ENCODE measurements at regions not wholly inside any gene's neighbourhood (a gene's known extent, or its start where the extent isn't known, plus 50 kb on each side); places are given as distances from the start of the nearest gene placed in this dataset.

DNA sequence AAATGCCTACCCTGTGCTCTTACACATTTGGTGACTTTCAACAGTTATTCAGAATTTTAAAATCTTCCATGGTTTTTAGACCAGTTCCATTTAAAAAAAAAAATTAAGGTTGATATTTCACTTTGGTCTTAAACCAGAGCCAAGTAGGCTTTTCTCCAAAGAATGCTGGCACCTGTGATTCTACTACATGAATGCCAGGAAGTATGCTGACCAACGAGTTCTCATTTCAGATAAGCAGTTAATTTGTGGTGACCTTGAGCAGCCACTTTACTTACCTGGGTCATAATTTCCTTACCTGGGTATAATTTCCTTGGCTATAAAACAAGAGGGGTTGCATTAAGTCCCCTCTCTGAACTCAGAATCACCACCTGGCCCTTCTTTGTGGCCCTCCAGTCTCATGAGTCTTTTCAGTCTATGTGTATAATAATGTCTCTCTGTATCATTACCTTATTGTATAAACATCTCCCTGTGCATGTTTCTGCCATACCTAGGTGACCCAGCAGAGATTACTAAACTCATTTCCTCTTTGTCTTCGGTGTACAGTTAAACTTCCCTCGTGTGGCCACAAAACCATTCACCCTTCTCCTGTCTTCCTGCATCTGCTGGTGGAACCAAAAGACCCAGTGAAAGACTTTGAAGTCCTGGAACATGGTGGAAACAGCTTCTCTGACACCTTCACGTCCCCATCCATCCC lies 139.1 kb upstream of the DPT start:
- Histone ChIP-seq H3K27me3 (ENCODE audit: control insufficient read depth, insufficient read depth, low read length) (no peaks in the 10 kb centered on the region), H3K36me3 (replicated peaks; ENCODE audit: control insufficient read depth, insufficient read depth, low read length) (no peaks in the 10 kb centered on the region), H3K4me3 (ENCODE audit: insufficient read depth, low read depth, low read length) (no peak overlapping the region)
- no peak for DNase-seq

DNA sequence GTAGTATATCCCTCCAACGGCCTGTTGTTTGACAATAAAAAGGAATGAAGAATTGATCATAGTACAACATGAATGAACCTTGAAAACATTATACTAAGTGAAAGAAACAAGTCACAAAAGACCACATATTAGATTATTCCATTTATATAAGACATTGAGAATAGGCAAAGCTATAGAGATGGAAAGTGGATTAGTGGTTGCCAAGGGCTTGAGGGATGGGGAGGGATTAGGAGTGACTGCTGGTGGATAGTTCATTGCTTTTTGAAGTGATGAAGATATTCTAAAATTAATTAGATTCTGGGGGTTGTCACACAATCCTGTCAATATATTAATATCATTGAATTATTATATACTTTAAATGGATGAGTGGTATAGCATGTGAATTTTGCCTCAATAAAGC lies 142.5 kb upstream of the DPT start:
- no peak for DNase-seq
- no peaks in the 10 kb centered on the region for H3K27me3 ChIP-seq (ENCODE audit: control insufficient read depth, insufficient read depth, low read length)
- no peaks in the 10 kb centered on the region for H3K36me3 ChIP-seq (replicated peaks; ENCODE audit: control insufficient read depth, insufficient read depth, low read length)
- H3K4me3 ChIP-seq (ENCODE audit: insufficient read depth, low read depth, low read length): no peak overlapping the region

DNA sequence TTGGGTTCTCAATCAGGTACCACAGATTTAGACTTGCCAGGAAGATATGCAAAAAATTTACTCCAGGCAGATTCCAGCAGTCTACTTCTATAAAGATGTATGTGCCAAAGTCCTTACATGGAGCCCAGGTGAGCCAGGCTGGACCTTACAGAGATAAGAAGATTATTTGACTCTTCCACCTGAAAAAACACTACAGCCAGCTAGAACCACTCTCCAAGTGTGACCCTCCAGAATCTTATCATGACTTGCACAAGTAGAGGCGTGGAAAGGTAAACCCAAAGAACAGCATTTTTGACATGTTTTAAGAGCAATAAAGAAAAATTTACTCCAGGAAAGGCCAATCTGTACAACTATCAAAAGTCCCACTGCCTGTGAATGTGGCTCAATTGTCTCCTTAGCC lies 146.8 kb upstream of the DPT start:
- Histone ChIP-seq H3K4me3 (ENCODE audit: insufficient read depth, low read depth, low read length) (no peak overlapping the region), H3K27me3 (ENCODE audit: control insufficient read depth, insufficient read depth, low read length) (no peaks in the 10 kb centered on the region), H3K36me3 (replicated peaks; ENCODE audit: control insufficient read depth, insufficient read depth, low read length) (no peaks in the 10 kb centered on the region)
- no peak for DNase-seq

DNA sequence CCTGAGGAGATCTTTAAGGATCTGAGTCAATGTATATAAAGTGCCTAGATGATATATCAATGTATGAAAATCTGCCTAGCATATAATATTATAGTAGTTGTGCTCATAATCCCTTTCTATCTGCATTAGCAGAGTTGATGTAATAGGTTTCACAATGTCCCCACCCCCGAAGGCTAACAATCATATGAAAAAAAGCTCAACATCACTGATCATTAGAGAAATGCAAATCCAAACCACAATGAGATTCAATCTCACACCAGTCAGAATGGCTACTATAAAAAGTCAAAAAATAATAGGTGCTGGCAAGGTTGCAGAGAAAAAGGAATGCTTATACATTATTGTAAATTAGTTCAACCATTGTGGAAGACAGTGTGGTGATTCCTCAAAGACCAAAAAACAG lies 147.8 kb upstream of the DPT start:
- no peaks in the 10 kb centered on the region for H3K27me3 ChIP-seq (ENCODE audit: control insufficient read depth, insufficient read depth, low read length)
- no peak overlapping the region for H3K4me3 ChIP-seq (ENCODE audit: insufficient read depth, low read depth, low read length)
- no peaks in the 10 kb centered on the region for H3K36me3 ChIP-seq (replicated peaks; ENCODE audit: control insufficient read depth, insufficient read depth, low read length)
- DNase-seq: no peak

DNA sequence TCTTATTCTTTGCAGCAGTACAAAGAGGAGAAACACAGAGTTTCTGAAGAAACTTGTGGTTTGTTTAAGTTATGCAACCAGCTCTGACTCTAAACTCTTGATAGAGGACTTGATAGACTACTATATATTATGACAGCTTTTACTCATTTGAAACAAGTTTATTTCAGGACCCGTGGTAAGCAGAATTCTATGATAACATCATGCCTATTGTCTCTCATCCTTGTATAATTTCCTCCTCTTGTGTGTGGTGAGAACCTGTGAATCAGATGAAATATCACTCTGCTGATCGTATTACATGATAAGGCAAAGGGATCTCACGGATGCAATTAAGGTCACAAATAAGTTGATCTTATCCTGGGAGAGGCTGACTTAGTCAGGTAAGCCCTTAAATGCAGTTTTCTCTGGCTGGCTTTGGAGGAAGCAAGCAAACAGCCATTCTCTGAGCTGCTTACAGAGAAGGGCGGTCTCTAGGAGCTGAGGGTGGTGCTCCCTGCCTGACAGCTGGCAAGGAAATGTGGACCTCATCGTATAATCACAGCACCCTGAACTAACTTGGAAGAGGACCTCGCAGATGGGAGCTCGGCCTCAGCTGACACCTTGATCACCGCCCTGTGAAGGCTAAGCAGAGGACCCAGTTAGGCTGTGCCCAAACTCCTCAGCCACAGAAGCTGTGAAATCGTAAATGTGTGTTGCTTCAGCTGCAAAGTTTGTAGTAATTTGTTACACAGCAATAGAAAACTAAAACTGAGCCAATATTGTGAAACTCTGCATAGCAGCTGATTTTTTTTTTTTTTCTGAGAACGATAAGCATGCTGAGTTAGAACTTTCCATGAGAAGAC lies 151.1 kb upstream of the DPT start:
- no peaks in the 10 kb centered on the region for H3K36me3 ChIP-seq (replicated peaks; ENCODE audit: control insufficient read depth, insufficient read depth, low read length)
- H3K27me3 ChIP-seq (ENCODE audit: control insufficient read depth, insufficient read depth, low read length): no peaks in the 10 kb centered on the region
- DNase-seq: no peak
- no peak overlapping the region for H3K4me3 ChIP-seq (ENCODE audit: insufficient read depth, low read depth, low read length)

DNA sequence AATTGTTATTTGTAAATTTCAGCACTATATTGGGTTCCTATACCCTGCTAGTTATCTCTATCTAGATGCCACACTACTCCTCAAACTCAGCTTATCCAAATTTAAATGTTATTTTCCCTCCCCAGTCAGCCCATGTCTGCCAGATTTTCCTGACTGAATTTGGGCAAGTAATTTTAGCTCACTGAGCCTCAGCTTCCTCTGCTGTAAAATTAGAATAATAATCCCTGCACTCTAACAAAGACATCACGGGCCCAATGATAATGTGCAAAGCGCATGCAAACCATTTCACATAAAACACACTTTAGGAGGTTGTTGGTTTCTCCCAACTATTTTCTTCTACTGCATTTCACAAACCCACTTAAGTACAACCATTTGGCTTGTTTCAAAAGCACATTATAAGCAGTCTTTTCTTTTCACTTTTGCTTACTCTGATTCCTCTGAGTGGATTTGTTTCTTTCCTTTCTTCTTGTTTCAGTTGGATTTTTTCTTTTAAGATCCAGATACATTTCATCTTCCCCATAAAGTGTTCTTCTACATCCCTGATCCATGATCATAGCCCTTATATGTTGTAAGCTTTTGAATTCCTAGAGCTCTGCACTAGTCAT lies 152.8 kb upstream of the DPT start:
- no peak for DNase-seq
- no peaks in the 10 kb centered on the region for H3K36me3 ChIP-seq (replicated peaks; ENCODE audit: control insufficient read depth, insufficient read depth, low read length)
- H3K27me3 ChIP-seq (ENCODE audit: control insufficient read depth, insufficient read depth, low read length): no peaks in the 10 kb centered on the region
- H3K4me3 ChIP-seq (ENCODE audit: insufficient read depth, low read depth, low read length): no peak overlapping the region

DNA sequence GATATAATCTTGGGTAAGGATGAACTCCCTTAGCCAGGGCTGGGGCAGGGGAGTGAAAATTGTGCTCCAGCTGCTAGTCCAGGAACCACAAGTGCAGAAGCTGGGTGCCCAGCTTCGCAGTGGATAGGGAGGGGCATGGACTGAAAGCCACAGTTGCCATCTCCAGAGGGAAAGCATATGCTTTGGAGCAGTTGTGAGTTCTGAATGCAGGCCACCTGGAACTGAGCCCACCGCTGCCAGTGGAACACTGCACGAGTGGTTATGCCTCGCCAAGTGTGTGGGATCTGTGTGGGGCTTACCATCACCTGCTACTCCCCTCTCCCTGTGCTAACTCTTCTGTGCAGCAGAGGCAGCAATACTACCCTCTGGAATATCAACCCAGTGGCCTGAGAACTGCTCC lies 158.4 kb upstream of the DPT start:
- DNase-seq: no peak
- Histone ChIP-seq H3K36me3 (replicated peaks; ENCODE audit: control insufficient read depth, insufficient read depth, low read length) (no peaks in the 10 kb centered on the region), H3K27me3 (ENCODE audit: control insufficient read depth, insufficient read depth, low read length) (no peaks in the 10 kb centered on the region), H3K4me3 (ENCODE audit: insufficient read depth, low read depth, low read length) (no peak overlapping the region)

GRCh38 chr1:168888418-168888817 lies 159.4 kb upstream of the DPT start:
- Histone ChIP-seq H3K36me3 (replicated peaks; ENCODE audit: control insufficient read depth, insufficient read depth, low read length) (no peaks in the 10 kb centered on the region), H3K27me3 (ENCODE audit: control insufficient read depth, insufficient read depth, low read length) (no peaks in the 10 kb centered on the region)
- no peak for DNase-seq

GRCh38 chr1:168892931-168893330 lies 163.9 kb upstream of the DPT start:
- no peaks in the 10 kb centered on the region for H3K27me3 ChIP-seq (ENCODE audit: control insufficient read depth, insufficient read depth, low read length)
- no peak overlapping the region for H3K4me3 ChIP-seq (ENCODE audit: insufficient read depth, low read depth, low read length)
- no peak for DNase-seq
- H3K36me3 ChIP-seq (replicated peaks; ENCODE audit: control insufficient read depth, insufficient read depth, low read length): no peaks in the 10 kb centered on the region

More at GRCh38 chr1:168888418-168888817, 159.4 kb upstream of the DPT start:
- no peak overlapping the region for H3K4me3 ChIP-seq (ENCODE audit: insufficient read depth, low read depth, low read length)

GRCh38 chr1:168893359-168893801 lies 164.4 kb upstream of the DPT start:
- Histone ChIP-seq H3K4me3 (ENCODE audit: insufficient read depth, low read depth, low read length) (no peak overlapping the region), H3K27me3 (ENCODE audit: control insufficient read depth, insufficient read depth, low read length) (no peaks in the 10 kb centered on the region), H3K36me3 (replicated peaks; ENCODE audit: control insufficient read depth, insufficient read depth, low read length) (no peaks in the 10 kb centered on the region)
- no peak for DNase-seq

- H3K27me3 ChIP-seq (ENCODE audit: control insufficient read depth, insufficient read depth, low read length): no peaks in the 10 kb centered on the region
- no peak overlapping the region for H3K4me3 ChIP-seq (ENCODE audit: insufficient read depth, low read depth, low read length)
- no peak for DNase-seq
- no peaks in the 10 kb centered on the region for H3K36me3 ChIP-seq (replicated peaks; ENCODE audit: control insufficient read depth, insufficient read depth, low read length)
Measured at GRCh38 chr1:168894397-168894903, 165.4 kb upstream of the DPT start.

DNA sequence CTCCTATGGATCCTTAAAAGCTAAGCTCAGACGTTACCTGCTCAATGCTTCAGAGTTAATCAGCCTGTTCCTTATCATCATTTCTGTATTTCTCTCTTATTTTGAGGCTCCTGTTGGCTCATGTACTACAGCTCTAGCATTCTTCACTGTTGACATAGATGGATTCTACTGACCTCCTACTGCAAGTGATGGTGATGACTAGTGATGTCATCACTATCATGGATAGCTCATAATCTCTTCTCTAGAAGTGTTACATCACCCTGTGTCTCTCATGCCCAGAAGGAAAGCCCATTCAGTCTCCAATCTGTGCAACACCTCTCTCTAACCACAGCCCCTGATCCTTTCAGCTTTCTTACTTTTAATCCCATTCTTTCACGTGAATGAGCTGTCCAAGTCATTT lies 168.2 kb upstream of the DPT start:
- no peaks in the 10 kb centered on the region for H3K27me3 ChIP-seq (ENCODE audit: control insufficient read depth, insufficient read depth, low read length)
- no peak for DNase-seq
- no peaks in the 10 kb centered on the region for H3K36me3 ChIP-seq (replicated peaks; ENCODE audit: control insufficient read depth, insufficient read depth, low read length)
- H3K4me3 ChIP-seq (ENCODE audit: insufficient read depth, low read depth, low read length): no peak overlapping the region

- DNase-seq: no peak
- Histone ChIP-seq H3K36me3 (replicated peaks; ENCODE audit: control insufficient read depth, insufficient read depth, low read length) (no peaks in the 10 kb centered on the region), H3K27me3 (ENCODE audit: control insufficient read depth, insufficient read depth, low read length) (no peaks in the 10 kb centered on the region), H3K4me3 (ENCODE audit: insufficient read depth, low read depth, low read length) (no peak overlapping the region)
Measured at GRCh38 chr1:168903237-168903830, 174.3 kb upstream of the DPT start.

DNA sequence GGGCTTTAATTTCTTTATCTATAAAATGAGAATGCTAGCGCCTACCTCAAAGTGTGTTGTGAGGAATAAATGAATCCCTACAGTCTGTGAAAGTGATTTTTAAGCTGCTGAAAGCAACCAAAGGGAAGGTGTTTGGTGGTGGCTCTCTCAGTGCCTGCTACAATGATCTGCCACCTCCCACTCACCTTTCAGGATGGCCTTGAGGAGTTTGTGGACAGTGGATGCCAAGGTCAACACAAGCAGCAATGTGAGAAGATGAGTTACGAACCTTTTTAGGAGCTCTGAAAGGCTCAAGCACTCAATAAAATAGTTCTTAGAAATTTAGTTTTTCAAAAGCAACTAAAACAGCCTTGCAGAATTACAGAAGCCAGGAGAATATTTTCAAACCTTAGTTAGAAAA lies 176.6 kb upstream of the DPT start:
- no peaks in the 10 kb centered on the region for H3K27me3 ChIP-seq (ENCODE audit: control insufficient read depth, insufficient read depth, low read length)
- no peaks in the 10 kb centered on the region for H3K36me3 ChIP-seq (replicated peaks; ENCODE audit: control insufficient read depth, insufficient read depth, low read length)
- no peak overlapping the region for H3K4me3 ChIP-seq (ENCODE audit: insufficient read depth, low read depth, low read length)
- DNase-seq: no peak

Data from H7 (cell line).